ENCODE measurements at regions not wholly inside any gene's neighbourhood (a gene's known extent, or its start where the extent isn't known, plus 50 kb on each side); places are given as distances from the start of the nearest gene placed in this dataset.

DNA sequence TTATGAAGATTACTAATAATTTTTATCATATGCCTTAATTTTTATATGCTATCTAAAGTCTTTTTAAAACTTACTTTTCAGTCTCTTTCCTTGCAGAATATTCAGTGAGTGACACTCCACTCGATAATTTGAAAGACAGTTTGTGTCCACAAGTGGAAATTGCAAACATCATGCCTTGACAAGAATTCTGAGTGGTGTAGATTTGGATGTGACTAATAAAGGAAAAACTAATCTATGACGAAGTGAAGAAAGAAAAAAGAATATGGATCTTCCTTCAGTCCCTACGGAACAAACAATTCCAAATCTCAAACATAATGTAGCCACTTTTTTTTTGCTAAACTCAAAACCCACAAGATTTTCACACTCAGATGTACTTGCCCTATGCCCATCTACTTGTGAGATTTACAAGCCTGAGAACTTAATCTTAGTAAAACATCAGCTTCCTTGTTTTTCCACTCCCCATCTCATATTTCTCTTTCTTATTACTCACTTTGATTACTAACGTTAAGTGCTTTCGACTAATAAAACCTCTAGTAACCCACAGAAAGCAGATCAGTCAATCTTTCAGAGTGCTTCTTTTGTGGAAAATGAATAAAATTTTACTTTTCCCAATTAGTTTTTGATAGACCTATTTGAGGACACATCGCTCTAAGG is 1155.8 kb downstream of the GRIK2 start:
- TF ChIP-seq, protein P1, sequence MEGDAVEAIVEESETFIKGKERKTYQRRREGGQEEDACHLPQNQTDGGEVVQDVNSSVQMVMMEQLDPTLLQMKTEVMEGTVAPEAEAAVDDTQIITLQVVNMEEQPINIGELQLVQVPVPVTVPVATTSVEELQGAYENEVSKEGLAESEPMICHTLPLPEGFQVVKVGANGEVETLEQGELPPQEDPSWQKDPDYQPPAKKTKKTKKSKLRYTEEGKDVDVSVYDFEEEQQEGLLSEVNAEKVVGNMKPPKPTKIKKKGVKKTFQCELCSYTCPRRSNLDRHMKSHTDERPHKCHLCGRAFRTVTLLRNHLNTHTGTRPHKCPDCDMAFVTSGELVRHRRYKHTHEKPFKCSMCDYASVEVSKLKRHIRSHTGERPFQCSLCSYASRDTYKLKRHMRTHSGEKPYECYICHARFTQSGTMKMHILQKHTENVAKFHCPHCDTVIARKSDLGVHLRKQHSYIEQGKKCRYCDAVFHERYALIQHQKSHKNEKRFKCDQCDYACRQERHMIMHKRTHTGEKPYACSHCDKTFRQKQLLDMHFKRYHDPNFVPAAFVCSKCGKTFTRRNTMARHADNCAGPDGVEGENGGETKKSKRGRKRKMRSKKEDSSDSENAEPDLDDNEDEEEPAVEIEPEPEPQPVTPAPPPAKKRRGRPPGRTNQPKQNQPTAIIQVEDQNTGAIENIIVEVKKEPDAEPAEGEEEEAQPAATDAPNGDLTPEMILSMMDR (IDR thresholded peaks at IDR 0.05): no peak
- TF ChIP-seq POLR2AphosphoS5 (IDR thresholded peaks at IDR 0.05): no peak
- no peak for TF ChIP-seq EP300 (IDR thresholded peaks at IDR 0.05)
- TF ChIP-seq POLR2A (IDR thresholded peaks at IDR 0.05): no peak
